Nephron progenitor cell (in vitro differentiated cells): ENCODE measurements at regions not wholly inside any gene's neighbourhood (a gene's known extent, or its start where the extent isn't known, plus 50 kb on each side); places are given as distances from the start of the nearest gene placed in this dataset.
A peak's percentile ranks its signal among the peaks of the same experiment; 100 is the strongest.

Experiments used
- DNase-seq: peaks from one replicate; pipeline ENCODE4 v3.0.0; 2021
- H3K27ac Mint-ChIP-seq: 2 replicates; pipeline ENCODE4 v1.8.0; 2021; ENCODE audit warnings: mild to moderate bottlenecking, moderate library complexity, mixed read lengths
- H3K27me3 Mint-ChIP-seq: 2 replicates; pipeline ENCODE4 v1.8.0; 2021; ENCODE audit warnings: mild to moderate bottlenecking, low read depth, mixed read lengths; ENCODE audit not compliant: poor library complexity
- H3K36me3 Mint-ChIP-seq: 2 replicates; pipeline ENCODE4 v1.8.0; 2021; ENCODE audit warnings: low read depth, mixed read lengths
- H3K4me1 Mint-ChIP-seq: 2 replicates; pipeline ENCODE4 v1.8.0; 2021; ENCODE audit warnings: mixed read lengths
- H3K4me3 Mint-ChIP-seq: 2 replicates; pipeline ENCODE4 v1.8.0; 2021; ENCODE audit warnings: mild to moderate bottlenecking, moderate library complexity, mixed read lengths
- H3K9me3 Mint-ChIP-seq: 2 replicates; pipeline ENCODE4 v1.8.0; 2021; ENCODE audit warnings: mild to moderate bottlenecking, moderate library complexity, mixed read lengths
- CTCF ChIP-seq: fragments of 200-600 bp; sonication (generic); IDR thresholded peaks from 2 replicates; pipeline ENCODE4 v1.5.0; 2021; ENCODE audit warnings: antibody characterized with exemption

DNA sequence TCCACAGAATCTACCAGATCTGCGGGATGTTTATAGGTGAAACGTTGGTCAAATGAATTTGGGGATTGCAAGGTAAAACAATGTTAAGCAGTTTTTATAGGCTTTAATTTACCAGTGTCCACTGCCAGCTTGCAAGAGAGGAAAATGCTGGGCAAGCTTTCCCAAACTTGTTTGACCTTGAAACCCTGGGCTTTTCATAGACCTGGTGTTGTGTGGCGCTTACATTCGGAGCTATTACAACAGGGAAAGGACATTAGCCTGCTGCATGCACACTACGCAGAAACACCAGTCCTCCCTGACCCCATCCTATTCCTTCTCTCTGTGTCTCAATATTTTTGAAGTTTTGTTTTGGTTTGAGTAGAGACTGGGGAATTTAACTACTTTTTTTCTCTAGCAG, 59.6 kb upstream of the AGPS start:
- no peak for DNase-seq
- no peak overlapping the region for H3K4me3 Mint-ChIP-seq
- peaks cover 26% of the 10 kb centered on the region for H3K4me1 Mint-ChIP-seq
- H3K36me3 Mint-ChIP-seq = peaks cover 24% of the 10 kb centered on the region
- no peak for TF ChIP-seq CTCF
- peaks cover 4% of the 10 kb centered on the region for H3K27me3 Mint-ChIP-seq
- no peak overlapping the region for H3K27ac Mint-ChIP-seq
- no peaks in the 10 kb centered on the region for H3K9me3 Mint-ChIP-seq

DNA sequence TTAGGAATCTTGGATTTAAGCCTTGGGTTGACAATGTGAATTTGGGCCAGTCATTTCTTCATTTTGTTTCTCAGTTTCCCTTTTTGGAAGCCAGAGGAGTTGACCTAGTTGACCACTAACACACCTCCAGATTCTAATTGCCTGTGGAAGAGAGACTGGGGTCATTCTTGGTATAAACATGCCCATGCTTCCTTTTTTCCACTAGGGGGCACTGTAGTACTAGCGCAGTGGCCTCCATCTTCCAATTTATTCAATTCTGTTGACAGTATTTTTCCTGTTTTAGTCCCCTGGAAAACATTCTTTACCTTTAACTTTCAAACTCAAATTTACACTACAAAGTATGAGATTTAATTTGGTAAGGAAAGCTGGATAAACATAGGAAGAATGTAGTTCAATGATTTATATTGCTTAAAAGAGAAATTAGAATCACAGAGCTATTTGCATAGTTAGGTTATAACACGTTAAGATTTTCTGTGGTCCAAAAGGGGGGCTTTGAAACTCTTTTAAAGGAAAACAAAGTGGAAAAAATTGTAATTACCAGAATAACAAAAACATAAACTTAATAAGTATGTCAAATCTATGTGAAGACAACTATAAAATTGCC, 57.5 kb upstream of the AGPS start:
- no peak overlapping the region for H3K4me3 Mint-ChIP-seq
- H3K27me3 Mint-ChIP-seq = no peaks in the 10 kb centered on the region
- peaks cover 27% of the 10 kb centered on the region for H3K36me3 Mint-ChIP-seq
- peaks cover 21% of the 10 kb centered on the region for H3K4me1 Mint-ChIP-seq
- DNase-seq = peak; percentile 32
- no peaks in the 10 kb centered on the region for H3K9me3 Mint-ChIP-seq
- H3K27ac Mint-ChIP-seq = no peak overlapping the region
- TF ChIP-seq CTCF = peak; percentile 97

- no peak for TF ChIP-seq CTCF
- no peak for DNase-seq
Observed at GRCh38 chr2:177335917-177336450, 56.6 kb upstream of the AGPS start.

DNA sequence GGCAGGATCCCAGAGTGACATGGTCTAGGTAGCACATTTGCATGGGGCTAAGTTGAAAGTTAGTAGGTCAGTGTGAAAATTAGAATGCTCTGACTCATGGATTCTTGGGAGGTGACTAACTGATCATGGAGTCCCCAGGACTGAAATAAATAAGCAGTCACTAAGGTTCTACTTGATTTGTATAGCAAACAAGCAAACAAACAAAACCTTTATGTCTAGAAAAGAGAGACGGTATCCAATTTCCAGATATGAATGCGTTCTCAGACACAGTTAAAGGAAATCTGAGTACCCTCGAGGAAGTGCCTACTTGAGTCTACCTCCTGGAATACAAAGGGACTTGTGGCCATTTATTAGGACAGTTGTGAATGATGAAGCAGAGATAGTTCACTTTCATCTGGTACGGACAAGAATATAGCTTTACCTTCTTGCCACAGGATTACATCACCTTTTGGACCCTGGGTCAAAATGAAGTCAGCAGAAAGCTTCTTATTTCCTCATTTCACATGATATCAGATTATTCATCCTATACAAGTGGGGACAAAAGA, 54.3 kb upstream of the AGPS start:
- Mint-ChIP-seq H3K4me3 (no peak overlapping the region), H3K27ac (peak overlapping the region; percentile 53), H3K27me3 (no peaks in the 10 kb centered on the region), H3K9me3 (no peaks in the 10 kb centered on the region), H3K36me3 (peaks cover 17% of the 10 kb centered on the region), H3K4me1 (peaks cover 4% of the 10 kb centered on the region)
- DNase-seq = no peak
- no peak for TF ChIP-seq CTCF

More at GRCh38 chr2:177335917-177336450, 56.6 kb upstream of the AGPS start:
- Mint-ChIP-seq H3K36me3 (peaks cover 28% of the 10 kb centered on the region), H3K9me3 (no peaks in the 10 kb centered on the region), H3K4me3 (no peak overlapping the region), H3K27ac (no peak overlapping the region), H3K4me1 (peaks cover 21% of the 10 kb centered on the region), H3K27me3 (no peaks in the 10 kb centered on the region)

GRCh38 chr2:177340158-177340557, 52.4 kb upstream of the AGPS start:
- Mint-ChIP-seq H3K4me3 (no peak overlapping the region), H3K4me1 (peaks cover 1% of the 10 kb centered on the region), H3K9me3 (no peaks in the 10 kb centered on the region), H3K27me3 (no peaks in the 10 kb centered on the region), H3K27ac (no peak overlapping the region), H3K36me3 (peaks cover 21% of the 10 kb centered on the region)
- DNase-seq = no peak
- no peak for TF ChIP-seq CTCF

DNA sequence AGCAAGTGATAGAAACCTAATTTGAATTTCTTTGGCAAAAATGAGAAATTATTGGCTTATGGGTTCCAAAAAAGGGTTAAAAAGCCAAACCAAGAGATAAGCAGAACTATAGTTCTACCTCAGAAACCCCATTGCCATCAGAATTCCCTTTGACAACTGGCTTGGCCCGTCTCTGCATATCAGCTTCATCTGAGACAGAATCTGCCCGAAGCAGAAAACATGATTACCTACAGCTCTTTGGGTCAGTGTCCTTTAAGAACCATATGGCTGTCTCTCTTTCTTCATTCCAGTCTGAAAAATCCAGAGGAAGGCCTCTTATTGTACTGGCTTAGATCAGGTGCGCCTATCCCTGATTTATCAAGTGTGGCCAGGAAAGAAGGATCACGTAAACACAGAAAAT, 49.8 kb upstream of the AGPS start:
- Mint-ChIP-seq H3K27ac (no peak overlapping the region), H3K36me3 (peaks cover 16% of the 10 kb centered on the region), H3K4me3 (no peak overlapping the region), H3K27me3 (no peaks in the 10 kb centered on the region), H3K4me1 (no peaks in the 10 kb centered on the region), H3K9me3 (no peaks in the 10 kb centered on the region)
- no peak for TF ChIP-seq CTCF
- DNase-seq = no peak
